Kidney (tissue), 13 donors: ENCODE measurements at regions not wholly inside any gene's neighbourhood (a gene's known extent, or its start where the extent isn't known, plus 50 kb on each side); places are given as distances from the start of the nearest gene placed in this dataset.
"Not testable (repeated sequence)": the region's sequence is repeated elsewhere in the genome, so short reads cannot be mapped to it uniquely, and the experiment has no call there.

Experiments used
- DNase-seq, 5 donors: peaks; one replicate each; pipeline ENCODE4 v3.0.0-alpha.2; 2013 to 2020
- FAIRE-seq: peaks from 2 replicates; lab custom pipeline; 2012; peaks lifted over from hg19 to GRCh38; lab: Jason Lieb, UNC
- H3K27ac ChIP-seq, 2 donors: one replicate each; pipeline ENCODE4 v1.7.0; 2013; ENCODE audit warnings: low read depth in 2 of 2, low read length in 2 of 2, inconsistent platforms in 1 of 2
- H3K27me3 ChIP-seq: one replicate; pipeline ENCODE4 v1.7.1; 2013; ENCODE audit warnings: low read length, inconsistent platforms; ENCODE audit not compliant: control insufficient read depth, insufficient read depth
- H3K36me3 ChIP-seq, 3 donors: one replicate each; pipeline versions ENCODE4 v1.7.0 to v1.7.1; 2013; ENCODE audit warnings: low read length in 3 of 3, control low read depth in 1 of 3, inconsistent platforms in 1 of 3; ENCODE audit not compliant: insufficient read depth in 3 of 3, control insufficient read depth in 2 of 3
- H3K4me1 ChIP-seq, 3 donors: one replicate each; pipeline versions ENCODE4 v1.7.0 to v1.7.1; 2013; ENCODE audit warnings: low read length in 3 of 3, inconsistent platforms in 1 of 3, low read depth in 1 of 3; ENCODE audit not compliant: control insufficient read depth in 2 of 3, insufficient read depth in 2 of 3
- H3K4me3 ChIP-seq, 3 donors: one replicate each; pipeline versions ENCODE4 v1.7.0 to v1.8.1; 2013; ENCODE audit warnings: low read length in 3 of 3, control low read depth in 1 of 3, inconsistent platforms in 1 of 3
- H3K9ac ChIP-seq, 3 donors: one replicate each; pipeline versions ENCODE4 v1.7.0 to v1.7.1; 2013; ENCODE audit warnings: low read length in 3 of 3, control low read depth in 1 of 3, inconsistent platforms in 1 of 3
- H3K9me3 ChIP-seq, 3 donors: one replicate each; pipeline versions ENCODE4 v1.7.0 to v1.7.1; 2013; ENCODE audit warnings: low read length in 3 of 3, control low read depth in 1 of 3, inconsistent platforms in 1 of 3; ENCODE audit not compliant: control insufficient read depth in 2 of 3, insufficient read depth in 1 of 3
- intact Hi-C: fragments of 100-400 bp; cut with DNase I; formaldehyde crosslinking; loops from one replicate; pipeline ENCODE4 v1.11.1; 2022
- TF ChIP-seq, protein P1 (sequence below): IDR thresholded peaks from 3 replicates; pipeline ENCODE4 v1.5.1; 2012; ENCODE audit warnings: mild to moderate bottlenecking, moderate library complexity, borderline replicate concordance; ENCODE audit not compliant: insufficient read depth; ENCODE audit errors: extremely low read depth
- donor health status: control.
- donor health status: control.
- donor health status: control.
- donor health status: control.
- donor health status: control.
- donor health status: DM: yes; HTN: yes; CAD: no.
- donor health status: Normal renal cell carcinoma (clear cell type).

- TF ChIP-seq, protein P1, sequence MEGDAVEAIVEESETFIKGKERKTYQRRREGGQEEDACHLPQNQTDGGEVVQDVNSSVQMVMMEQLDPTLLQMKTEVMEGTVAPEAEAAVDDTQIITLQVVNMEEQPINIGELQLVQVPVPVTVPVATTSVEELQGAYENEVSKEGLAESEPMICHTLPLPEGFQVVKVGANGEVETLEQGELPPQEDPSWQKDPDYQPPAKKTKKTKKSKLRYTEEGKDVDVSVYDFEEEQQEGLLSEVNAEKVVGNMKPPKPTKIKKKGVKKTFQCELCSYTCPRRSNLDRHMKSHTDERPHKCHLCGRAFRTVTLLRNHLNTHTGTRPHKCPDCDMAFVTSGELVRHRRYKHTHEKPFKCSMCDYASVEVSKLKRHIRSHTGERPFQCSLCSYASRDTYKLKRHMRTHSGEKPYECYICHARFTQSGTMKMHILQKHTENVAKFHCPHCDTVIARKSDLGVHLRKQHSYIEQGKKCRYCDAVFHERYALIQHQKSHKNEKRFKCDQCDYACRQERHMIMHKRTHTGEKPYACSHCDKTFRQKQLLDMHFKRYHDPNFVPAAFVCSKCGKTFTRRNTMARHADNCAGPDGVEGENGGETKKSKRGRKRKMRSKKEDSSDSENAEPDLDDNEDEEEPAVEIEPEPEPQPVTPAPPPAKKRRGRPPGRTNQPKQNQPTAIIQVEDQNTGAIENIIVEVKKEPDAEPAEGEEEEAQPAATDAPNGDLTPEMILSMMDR = no peak
- intact Hi-C loops = no loop called here
- Histone ChIP-seq H3K27ac (no peak overlapping the region), H3K4me1 (peaks cover 0 to 7% (median 0%) of the 10 kb centered on the region in 3 donors), H3K36me3 (no peaks in the 10 kb centered on the region), H3K27me3 (no peaks in the 10 kb centered on the region), H3K9me3 (no peaks in the 10 kb centered on the region), H3K4me3 (no peak overlapping the region), H3K9ac (no peak overlapping the region)
- DNase-seq = no peak
- FAIRE-seq = no peak
Observed at GRCh38 chr16:65740711-65741110, 618.8 kb upstream of the CDH11 start.

GRCh38 chr16:65739518-65739917 lies 617.7 kb upstream of the CDH11 start:
- TF ChIP-seq, protein P1 = no peak
- DNase-seq = no peak
- Histone ChIP-seq H3K4me1 (peaks cover 0 to 7% (median 0%) of the 10 kb centered on the region in 3 donors), H3K27ac (no peak overlapping the region), H3K9me3 (no peaks in the 10 kb centered on the region), H3K9ac (no peak overlapping the region), H3K36me3 (no peaks in the 10 kb centered on the region), H3K4me3 (no peak overlapping the region), H3K27me3 (no peaks in the 10 kb centered on the region)
- intact Hi-C loops = no loop called here
- FAIRE-seq = no peak

- Histone ChIP-seq H3K9me3 (no peaks in the 10 kb centered on the region), H3K27ac (no peak overlapping the region), H3K36me3 (no peaks in the 10 kb centered on the region), H3K4me1 (peaks cover 0 to 7% (median 0%) of the 10 kb centered on the region in 3 donors), H3K9ac (no peak overlapping the region), H3K4me3 (no peak overlapping the region), H3K27me3 (no peaks in the 10 kb centered on the region)
- FAIRE-seq = no peak
- TF ChIP-seq, protein P1 = no peak
- DNase-seq = peak in 3 of 5 donors; percentile 21 to 50 (median 38)
- intact Hi-C loops = no loop called here
Observed at GRCh38 chr16:65737831-65738230, 616.0 kb upstream of the CDH11 start.

DNA sequence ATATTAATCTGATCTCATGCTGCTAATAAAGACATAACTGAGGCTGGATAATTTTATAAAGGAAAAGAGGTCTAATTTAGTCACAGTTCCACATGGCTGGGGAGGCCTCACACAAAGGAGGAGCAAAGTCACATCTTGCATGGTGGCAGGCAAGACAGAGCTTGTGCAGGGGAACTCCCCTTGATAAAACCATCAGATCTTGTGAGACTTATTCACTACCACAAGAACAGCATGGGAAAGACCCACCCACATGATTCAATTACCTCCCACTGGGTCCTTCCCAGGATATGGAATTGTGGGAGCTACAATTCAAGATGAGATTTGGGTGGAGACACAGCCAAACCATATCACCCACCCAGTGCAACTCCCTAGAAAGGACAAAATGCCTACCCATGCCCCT lies 613.8 kb upstream of the CDH11 start:
- not testable (repeated sequence) for FAIRE-seq, H3K4me3 ChIP-seq, H3K4me1 ChIP-seq

More for the DNA sequence above, 613.8 kb upstream of the CDH11 start:
- H3K27ac ChIP-seq, intact Hi-C loops, DNase-seq, H3K27me3 ChIP-seq, H3K9ac ChIP-seq, H3K36me3 ChIP-seq, H3K9me3 ChIP-seq: not testable (repeated sequence)
